Upper lobe of right lung (tissue), 1 donor: ENCODE measurements at regions not wholly inside any gene's neighbourhood (a gene's known extent, or its start where the extent isn't known, plus 50 kb on each side); places are given as distances from the start of the nearest gene placed in this dataset.

Source experiments
- ATAC-seq: fragments of 200-7000 bp; cut with Tn5 transposase; one replicate; pipeline ENCODE4 v1.9.1; 2020; ENCODE audit warnings: mild to moderate bottlenecking, moderate library complexity
- DNase-seq: peaks from one replicate; pipeline ENCODE4 v3.0.0-alpha.2; 2020
- H3K27ac ChIP-seq: fragments of 200-600 bp; one replicate; pipeline ENCODE4 v1.8.0; 2022
- H3K27me3 ChIP-seq: fragments of 200-600 bp; one replicate; pipeline ENCODE4 v1.8.0; 2022; ENCODE audit warnings: mild to moderate bottlenecking
- H3K36me3 ChIP-seq: fragments of 200-600 bp; one replicate; pipeline ENCODE4 v1.8.0; 2022
- H3K4me1 ChIP-seq: fragments of 200-600 bp; one replicate; pipeline ENCODE4 v1.8.0; 2022
- H3K4me3 ChIP-seq: fragments of 200-600 bp; one replicate; pipeline ENCODE4 v1.8.0; 2022; ENCODE audit warnings: mild to moderate bottlenecking
- H3K9me3 ChIP-seq: fragments of 200-600 bp; one replicate; pipeline ENCODE4 v1.8.0; 2022
- intact Hi-C: fragments of 100-400 bp; cut with DNase I; formaldehyde crosslinking; loops from one replicate; pipeline ENCODE4 v1.11.0; 2022
- TF ChIP-seq, protein P1 (sequence below): fragments of 200-600 bp; IDR thresholded peaks from one replicate; pipeline ENCODE4 v1.8.0; 2022; ENCODE audit warnings: antibody characterized with exemption
- donor health status: DM: no; HTN: yes; CAD: no; lungs with severe emphysema.

DNA sequence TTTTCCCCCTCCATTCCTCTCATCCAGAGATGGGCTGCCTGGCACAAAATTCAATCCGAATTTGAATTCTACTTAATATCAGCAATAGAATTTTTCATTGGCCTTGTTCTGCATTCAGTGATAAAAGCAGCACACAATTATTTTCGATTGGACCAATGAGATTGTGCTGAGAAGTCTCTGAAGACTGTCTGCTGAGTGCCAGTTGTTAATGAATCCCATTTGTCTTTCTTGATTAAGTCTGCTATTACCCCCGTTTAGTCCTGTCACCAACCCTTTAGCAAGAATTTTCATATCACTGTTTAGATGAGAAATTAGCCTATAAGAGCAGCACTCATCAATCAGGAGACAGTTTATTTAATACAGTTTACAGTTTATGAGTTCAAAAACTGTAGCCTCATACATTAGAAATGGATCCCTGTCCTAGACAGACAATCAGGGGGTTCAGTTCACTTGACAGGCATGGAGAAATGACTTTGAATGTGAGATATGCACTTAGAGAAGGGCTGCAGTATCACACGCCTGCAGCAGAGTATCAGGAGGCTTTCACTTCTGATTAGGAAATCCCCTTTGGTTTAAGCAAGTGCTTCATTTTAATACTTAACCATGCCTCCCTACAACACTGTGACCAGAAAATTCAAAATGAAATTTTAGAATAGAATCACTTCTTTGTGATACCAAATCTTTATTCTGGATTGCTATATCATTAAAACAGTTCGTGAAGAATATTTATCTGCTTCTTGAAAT is 304.7 kb upstream of the PTBP2 start:
- no peaks in the 10 kb centered on the region for H3K4me1 ChIP-seq
- no peaks in the 10 kb centered on the region for H3K36me3 ChIP-seq
- ATAC-seq (no peak), DNase-seq (no peak)
- no peak overlapping the region for H3K4me3 ChIP-seq
- no peaks in the 10 kb centered on the region for H3K27me3 ChIP-seq
- TF ChIP-seq, protein P1, sequence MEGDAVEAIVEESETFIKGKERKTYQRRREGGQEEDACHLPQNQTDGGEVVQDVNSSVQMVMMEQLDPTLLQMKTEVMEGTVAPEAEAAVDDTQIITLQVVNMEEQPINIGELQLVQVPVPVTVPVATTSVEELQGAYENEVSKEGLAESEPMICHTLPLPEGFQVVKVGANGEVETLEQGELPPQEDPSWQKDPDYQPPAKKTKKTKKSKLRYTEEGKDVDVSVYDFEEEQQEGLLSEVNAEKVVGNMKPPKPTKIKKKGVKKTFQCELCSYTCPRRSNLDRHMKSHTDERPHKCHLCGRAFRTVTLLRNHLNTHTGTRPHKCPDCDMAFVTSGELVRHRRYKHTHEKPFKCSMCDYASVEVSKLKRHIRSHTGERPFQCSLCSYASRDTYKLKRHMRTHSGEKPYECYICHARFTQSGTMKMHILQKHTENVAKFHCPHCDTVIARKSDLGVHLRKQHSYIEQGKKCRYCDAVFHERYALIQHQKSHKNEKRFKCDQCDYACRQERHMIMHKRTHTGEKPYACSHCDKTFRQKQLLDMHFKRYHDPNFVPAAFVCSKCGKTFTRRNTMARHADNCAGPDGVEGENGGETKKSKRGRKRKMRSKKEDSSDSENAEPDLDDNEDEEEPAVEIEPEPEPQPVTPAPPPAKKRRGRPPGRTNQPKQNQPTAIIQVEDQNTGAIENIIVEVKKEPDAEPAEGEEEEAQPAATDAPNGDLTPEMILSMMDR: no peak
- H3K9me3 ChIP-seq: no peaks in the 10 kb centered on the region
- intact Hi-C loops: no loop called here
- H3K27ac ChIP-seq: no peak overlapping the region

DNA sequence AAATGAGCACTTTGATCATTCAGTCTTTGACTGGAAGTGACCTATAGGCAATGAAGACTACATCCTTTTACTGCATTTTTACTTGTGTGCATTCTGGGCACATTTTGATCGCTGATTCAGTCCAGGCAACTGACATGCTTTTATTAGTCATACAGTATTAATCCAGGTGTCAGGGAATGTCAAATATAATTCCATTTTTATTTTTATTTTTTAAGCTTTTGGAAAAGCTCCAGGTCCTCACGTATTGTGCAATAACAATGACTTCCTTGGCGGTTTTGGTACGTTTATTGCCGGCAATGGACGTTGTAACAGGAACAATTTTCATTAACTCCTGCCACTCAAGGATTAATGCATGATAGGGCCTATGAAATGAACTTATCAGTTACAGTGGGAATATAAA is 302.6 kb upstream of the PTBP2 start:
- Histone ChIP-seq H3K9me3 (no peaks in the 10 kb centered on the region), H3K27me3 (no peaks in the 10 kb centered on the region), H3K4me1 (no peaks in the 10 kb centered on the region), H3K27ac (no peak overlapping the region), H3K4me3 (no peak overlapping the region), H3K36me3 (no peaks in the 10 kb centered on the region)
- ATAC-seq: no peak
- intact Hi-C loops: no loop called here
- no peak for DNase-seq
- TF ChIP-seq, protein P1: no peak

DNA sequence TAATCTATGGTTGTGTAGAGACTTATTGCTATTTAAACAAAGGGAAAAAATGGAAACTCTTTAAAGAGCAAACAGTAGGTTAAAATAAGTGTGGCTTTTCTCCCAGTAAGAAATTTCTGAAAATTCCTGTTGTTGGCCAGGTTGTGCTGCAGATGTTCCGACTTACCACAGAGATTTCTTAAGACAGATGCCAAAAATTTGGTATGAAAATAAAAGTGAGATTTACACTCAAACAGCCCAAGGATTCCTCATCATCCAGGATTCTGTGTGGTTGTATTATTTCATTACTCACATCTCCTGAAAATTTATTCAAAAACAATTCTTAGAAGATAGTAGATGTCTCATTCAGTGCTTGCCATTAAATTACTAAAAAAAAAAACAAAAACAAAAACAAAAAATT is 296.7 kb upstream of the PTBP2 start:
- no peak for ATAC-seq
- no peak for DNase-seq
- no peaks in the 10 kb centered on the region for H3K4me1 ChIP-seq
- TF ChIP-seq, protein P1: no peak
- no peaks in the 10 kb centered on the region for H3K27me3 ChIP-seq
- no peak overlapping the region for H3K4me3 ChIP-seq
- no peak overlapping the region for H3K27ac ChIP-seq
- no peaks in the 10 kb centered on the region for H3K9me3 ChIP-seq
- intact Hi-C loops: no loop called here
- no peaks in the 10 kb centered on the region for H3K36me3 ChIP-seq

DNA sequence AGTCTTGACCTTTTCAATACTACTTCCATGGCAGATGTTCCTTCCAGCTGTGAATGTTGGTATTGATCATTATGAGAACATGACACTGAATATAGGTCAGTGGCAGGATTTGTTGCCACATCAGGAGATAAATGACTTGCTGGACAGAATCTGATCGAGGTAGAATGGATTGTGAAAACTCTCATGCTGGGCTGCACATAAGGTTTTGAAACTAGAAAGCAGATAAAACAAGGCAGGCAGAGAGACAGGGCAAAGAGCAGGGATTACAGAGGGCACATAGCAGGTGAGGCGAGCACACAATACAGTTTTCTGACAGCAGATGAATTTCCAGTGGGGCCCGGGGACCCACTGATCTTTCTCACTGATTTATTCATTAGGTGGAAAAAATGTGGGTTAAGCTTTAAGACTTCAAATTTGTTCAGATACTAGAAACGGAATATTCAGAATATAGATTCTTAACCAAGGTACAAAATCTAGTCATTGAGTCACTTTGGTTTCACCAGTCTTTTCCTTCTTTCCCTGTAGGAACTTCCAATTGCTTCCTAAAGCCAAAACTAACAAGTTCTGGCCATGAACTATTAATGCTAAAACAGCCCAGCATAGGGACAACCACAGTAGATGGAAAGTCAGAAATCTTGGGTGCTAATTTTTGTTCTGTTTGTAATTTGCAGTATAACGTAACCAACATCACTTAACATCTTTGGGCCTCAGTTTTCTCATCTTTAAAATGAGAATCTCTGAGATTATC is 296.0 kb upstream of the PTBP2 start:
- Histone ChIP-seq H3K27me3 (no peaks in the 10 kb centered on the region), H3K9me3 (no peaks in the 10 kb centered on the region), H3K4me3 (no peak overlapping the region), H3K36me3 (no peaks in the 10 kb centered on the region), H3K27ac (no peak overlapping the region), H3K4me1 (no peaks in the 10 kb centered on the region)
- DNase-seq (no peak), ATAC-seq (no peak)
- TF ChIP-seq, protein P1: no peak
- intact Hi-C loops: no loop called here

DNA sequence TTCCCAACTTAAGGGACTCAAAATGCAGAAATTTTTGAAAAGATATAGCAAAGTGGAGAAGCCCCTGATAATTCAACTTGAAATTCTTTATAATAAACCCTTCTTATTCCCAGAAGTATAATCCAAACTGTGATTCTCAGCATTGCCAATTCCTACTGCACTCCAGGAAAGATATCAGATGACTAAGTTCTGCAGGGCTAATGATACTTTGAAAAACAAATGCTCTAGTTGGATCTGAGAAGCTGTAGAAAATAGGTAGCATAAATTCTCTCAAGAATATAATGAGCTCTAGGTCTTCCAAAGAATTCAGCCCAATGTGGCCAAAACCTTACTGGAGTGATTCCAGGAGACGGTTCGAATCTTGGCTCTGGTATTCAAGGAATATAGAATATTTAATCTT is 294.0 kb upstream of the PTBP2 start:
- TF ChIP-seq, protein P1: no peak
- Histone ChIP-seq H3K36me3 (no peaks in the 10 kb centered on the region), H3K4me1 (no peaks in the 10 kb centered on the region), H3K27ac (no peak overlapping the region), H3K4me3 (no peak overlapping the region), H3K9me3 (no peaks in the 10 kb centered on the region), H3K27me3 (no peaks in the 10 kb centered on the region)
- no peak for ATAC-seq
- no peak for DNase-seq
- intact Hi-C loops: no loop called here
